Pons (tissue), 1 donor: ENCODE measurements at regions not wholly inside any gene's neighbourhood (a gene's known extent, or its start where the extent isn't known, plus 50 kb on each side); places are given as distances from the start of the nearest gene placed in this dataset.

Source experiments
- DNase-seq: peaks from one replicate; pipeline ENCODE4 v3.0.0-alpha.2; 2016; ENCODE audit warnings: low spot score

GRCh38 chr1:229819091-229819490 lies 193.0 kb downstream of the URB2 start:
- no peak for DNase-seq

GRCh38 chr1:229822026-229822425 lies 196.0 kb downstream of the URB2 start:
- no peak for DNase-seq

- no peak for DNase-seq
These were observed 199.0 kb downstream of the URB2 start for GRCh38 chr1:229825042-229825441.

- DNase-seq, result no peak
These were observed 202.4 kb downstream of the URB2 start for GRCh38 chr1:229828461-229828860.

GRCh38 chr1:229832695-229833094 lies 206.6 kb downstream of the URB2 start:
- no peak for DNase-seq

GRCh38 chr1:229834230-229834629 lies 208.2 kb downstream of the URB2 start:
- no peak for DNase-seq

GRCh38 chr1:229835226-229835625 lies 209.2 kb downstream of the URB2 start:
- DNase-seq, result no peak

GRCh38 chr1:229836324-229836723 lies 210.3 kb downstream of the URB2 start:
- DNase-seq, result no peak

- DNase-seq, result no peak
These were observed 212.2 kb downstream of the URB2 start for GRCh38 chr1:229838204-229838603.

GRCh38 chr1:229839800-229840199 lies 213.8 kb downstream of the URB2 start:
- DNase-seq, result no peak

- DNase-seq, result no peak
These were observed 215.2 kb downstream of the URB2 start for GRCh38 chr1:229841230-229841629.

- DNase-seq, result no peak
These were observed 216.5 kb downstream of the URB2 start for GRCh38 chr1:229842302-229843255.

GRCh38 chr1:229843627-229844238 lies 217.7 kb downstream of the URB2 start:
- DNase-seq, result peak; percentile 51

GRCh38 chr1:229844675-229845074 lies 218.6 kb downstream of the URB2 start:
- DNase-seq, result no peak

GRCh38 chr1:229845410-229846138 lies 219.5 kb downstream of the URB2 start:
- no peak for DNase-seq

- DNase-seq, result no peak
These were observed 220.3 kb downstream of the URB2 start for GRCh38 chr1:229846351-229846750.

- no peak for DNase-seq
These were observed 218.0 kb upstream of the GALNT2 start for GRCh38 chr1:229848752-229849677.

- DNase-seq, result no peak
These were observed 215.5 kb upstream of the GALNT2 start for GRCh38 chr1:229851511-229851910.

GRCh38 chr1:229853751-229854150 lies 213.3 kb upstream of the GALNT2 start:
- DNase-seq, result no peak

- DNase-seq, result no peak
These were observed 212.4 kb upstream of the GALNT2 start for GRCh38 chr1:229854620-229855019.

- DNase-seq, result peak; percentile 37
These were observed 210.9 kb upstream of the GALNT2 start for GRCh38 chr1:229856009-229856650.
